Neutrophil (primary cell): ENCODE measurements at regions not wholly inside any gene's neighbourhood (a gene's known extent, or its start where the extent isn't known, plus 50 kb on each side); places are given as distances from the start of the nearest gene placed in this dataset.

Experiments
- H3K27ac ChIP-seq: fragments of 200-600 bp; sonication (generic); 2 replicates; pipeline ENCODE4 v1.5.1; 2016; ENCODE audit warnings: mild to moderate bottlenecking, moderate library complexity
- H3K27me3 ChIP-seq: fragments of 200-600 bp; sonication (generic); 2 replicates; pipeline ENCODE4 v1.6.0; 2016; ENCODE audit warnings: mild to moderate bottlenecking
- H3K36me3 ChIP-seq: fragments of 200-600 bp; sonication (generic); 2 replicates; pipeline ENCODE4 v1.5.1; 2017
- H3K4me1 ChIP-seq, 2 experiments: fragments of 200-600 bp in 1 of 2; sonication (generic) in 1 of 2; 1 replicate in 1 of 2; 2 replicates in 1 of 2; pipeline versions ENCODE4 v1.5.1 to v1.6.1; 2013 to 2016; ENCODE audit warnings: low read depth in 1 of 2, low read length in 1 of 2, mild to moderate bottlenecking in 1 of 2, moderate library complexity in 1 of 2; ENCODE audit not compliant: control insufficient read depth in 1 of 2, insufficient read depth in 1 of 2
- H3K4me3 ChIP-seq, 2 experiments: fragments of 200-600 bp in 1 of 2; sonication (generic) in 1 of 2; 1 replicate in 1 of 2; 2 replicates in 1 of 2; pipeline ENCODE4 v1.5.1; 2013 to 2016; ENCODE audit warnings: low read depth in 1 of 2, low read length in 1 of 2, mild to moderate bottlenecking in 1 of 2, moderate library complexity in 1 of 2
- H3K9me3 ChIP-seq: fragments of 200-600 bp; sonication (generic); 2 replicates; pipeline ENCODE4 v1.5.1; 2016
- CTCF ChIP-seq: fragments of 200-600 bp; sonication (generic); IDR thresholded peaks from 2 replicates; pipeline ENCODE4 v1.5.1; 2016; ENCODE audit warnings: antibody characterized with exemption

GRCh38 chr2:84251651-84252302 lies 207.3 kb downstream of the SUCLG1 start:
- no peak for TF ChIP-seq CTCF
- Histone ChIP-seq H3K27ac (peak overlapping the region; percentile 47), H3K9me3 (no peaks in the 10 kb centered on the region), H3K36me3 (no peaks in the 10 kb centered on the region), H3K4me1 (peaks cover 6 to 8% of the 10 kb centered on the region in 2 experiments), H3K27me3 (no peaks in the 10 kb centered on the region), H3K4me3 (no peak overlapping the region)

- H3K4me1 ChIP-seq, result peaks cover 14% of the 10 kb centered on the region in 2 experiments
- no peak overlapping the region for H3K4me3 ChIP-seq
- no peak overlapping the region for H3K27ac ChIP-seq
- H3K9me3 ChIP-seq, result no peaks in the 10 kb centered on the region
- no peaks in the 10 kb centered on the region for H3K27me3 ChIP-seq
- no peaks in the 10 kb centered on the region for H3K36me3 ChIP-seq
- no peak for TF ChIP-seq CTCF
Measured at GRCh38 chr2:84249140-84249539, 209.9 kb downstream of the SUCLG1 start.

- H3K27ac ChIP-seq, result no peak overlapping the region
- no peaks in the 10 kb centered on the region for H3K36me3 ChIP-seq
- no peaks in the 10 kb centered on the region for H3K9me3 ChIP-seq
- H3K27me3 ChIP-seq, result no peaks in the 10 kb centered on the region
- H3K4me3 ChIP-seq, result no peak overlapping the region
- H3K4me1 ChIP-seq, result peaks cover 30% of the 10 kb centered on the region in 2 experiments
- no peak for TF ChIP-seq CTCF
Measured at GRCh38 chr2:84247532-84247931, 211.5 kb downstream of the SUCLG1 start.

GRCh38 chr2:84243788-84244733 lies 215.0 kb downstream of the SUCLG1 start:
- H3K4me1 ChIP-seq, result peaks cover 54 to 56% of the 10 kb centered on the region in 2 experiments
- H3K27me3 ChIP-seq, result no peaks in the 10 kb centered on the region
- H3K27ac ChIP-seq, result peak overlapping the region; percentile 79
- H3K36me3 ChIP-seq, result no peaks in the 10 kb centered on the region
- H3K9me3 ChIP-seq, result no peaks in the 10 kb centered on the region
- no peak for TF ChIP-seq CTCF
- H3K4me3 ChIP-seq, result no peak overlapping the region

- H3K9me3 ChIP-seq, result no peaks in the 10 kb centered on the region
- no peaks in the 10 kb centered on the region for H3K27me3 ChIP-seq
- no peak for TF ChIP-seq CTCF
- H3K4me3 ChIP-seq, result peak overlapping the region in 1 of 2 experiments; percentile 26
- peak overlapping the region; percentile 79 for H3K27ac ChIP-seq
- no peaks in the 10 kb centered on the region for H3K36me3 ChIP-seq
- H3K4me1 ChIP-seq, result peaks cover 57 to 60% of the 10 kb centered on the region in 2 experiments
Measured at GRCh38 chr2:84238907-84239306, 220.2 kb downstream of the SUCLG1 start.
